CD14-positive monocyte (primary cell): ENCODE measurements at regions not wholly inside any gene's neighbourhood (a gene's known extent, or its start where the extent isn't known, plus 50 kb on each side); places are given as distances from the start of the nearest gene placed in this dataset.

ENCODE experiments used
- DNase-seq, 3 donors: peaks; one replicate each; pipeline ENCODE4 v3.0.0-alpha.2; 2011 to 2022
- H2AFZ ChIP-seq: 2 replicates; pipeline ENCODE4 v1.6.0; 2012; ENCODE audit warnings: mild to moderate bottlenecking, low read depth, low read length, inconsistent platforms; ENCODE audit not compliant: insufficient read depth, poor library complexity, severe bottlenecking
- H3K27ac ChIP-seq, 2 donors: 1 replicate in 1 of 2; 2 replicates in 1 of 2; pipeline ENCODE4 v1.5.1; 2012 to 2013; ENCODE audit warnings: low read length in 2 of 2, control low read depth in 1 of 2, inconsistent platforms in 1 of 2, low read depth in 1 of 2, mild to moderate bottlenecking in 1 of 2
- H3K27me3 ChIP-seq, 2 donors: one replicate each; pipeline versions ENCODE4 v1.6.0 to v1.6.1; 2011 to 2013; ENCODE audit warnings: low read length in 2 of 2; ENCODE audit not compliant: control insufficient read depth in 2 of 2, insufficient read depth in 2 of 2
- H3K36me3 ChIP-seq, 2 donors: replicated peaks in 1 of 2; 1 replicate in 1 of 2; 2 replicates in 1 of 2; pipeline versions ENCODE4 v1.5.1 to v1.6.1; 2012 to 2013; ENCODE audit warnings: low read length in 2 of 2, control low read depth in 1 of 2, inconsistent platforms in 1 of 2, mild to moderate bottlenecking in 1 of 2; ENCODE audit not compliant: insufficient read depth in 2 of 2, control insufficient read depth in 1 of 2
- H3K4me1 ChIP-seq, 2 donors: 1 replicate in 1 of 2; 2 replicates in 1 of 2; pipeline versions ENCODE4 v1.5.1 to v1.6.1; 2012 to 2013; ENCODE audit warnings: low read length in 2 of 2, control low read depth in 1 of 2, inconsistent platforms in 1 of 2, mild to moderate bottlenecking in 1 of 2, moderate library complexity in 1 of 2; ENCODE audit not compliant: insufficient read depth in 2 of 2, control insufficient read depth in 1 of 2
- H3K4me2 ChIP-seq: replicated peaks from 2 replicates; pipeline ENCODE3; 2012; ENCODE audit warnings: low read length, moderate library complexity, mild to moderate bottlenecking; ENCODE audit not compliant: poor library complexity, severe bottlenecking; ENCODE audit errors: extremely low read depth
- H3K4me3 ChIP-seq, 3 experiments: fragments of 200-600 bp in 1 of 3; sonication (generic) in 1 of 3; replicated peaks in 1 of 3; 1 replicate in 2 of 3; 2 replicates in 1 of 3; pipeline ENCODE4 v1.5.1; 2011 to 2013; ENCODE audit warnings: low read length in 3 of 3, mild to moderate bottlenecking in 3 of 3, control low read depth in 2 of 3, low read depth in 2 of 3, inconsistent platforms in 1 of 3, moderate library complexity in 1 of 3
- H3K79me2 ChIP-seq: 2 replicates; pipeline ENCODE4 v1.6.0; 2012; ENCODE audit warnings: mild to moderate bottlenecking, control low read depth, inconsistent platforms, low read length, moderate library complexity; ENCODE audit not compliant: insufficient read depth
- H3K9ac ChIP-seq: 2 replicates; pipeline ENCODE4 v1.6.0; 2017; ENCODE audit warnings: low read length, mild to moderate bottlenecking; ENCODE audit not compliant: insufficient read depth, poor library complexity, severe bottlenecking
- H3K9me3 ChIP-seq, 2 donors: replicated peaks in 1 of 2; 1 replicate in 1 of 2; 2 replicates in 1 of 2; pipeline versions ENCODE4 v1.5.1 to v1.6.1; 2012 to 2013; ENCODE audit warnings: low read length in 2 of 2, control low read depth in 1 of 2; ENCODE audit not compliant: control insufficient read depth in 1 of 2, insufficient read depth in 1 of 2
- H4K20me1 ChIP-seq: 2 replicates; pipeline ENCODE4 v1.6.0; 2012; ENCODE audit warnings: mild to moderate bottlenecking, low read length, control low read depth, moderate library complexity; ENCODE audit not compliant: insufficient read depth
- H3K27ac Mint-ChIP-seq, 7 donors: one replicate each; pipeline ENCODE4 v1.8.0; 2020; ENCODE audit warnings: mild to moderate bottlenecking in 7 of 7, mixed read lengths in 7 of 7, moderate library complexity in 6 of 7, inconsistent platforms in 2 of 7
- H3K27me3 Mint-ChIP-seq, 3 donors: one replicate each; pipeline ENCODE4 v1.8.0; 2021 to 2022; ENCODE audit warnings: low read depth in 3 of 3, mild to moderate bottlenecking in 3 of 3, mixed read lengths in 3 of 3, moderate library complexity in 3 of 3, inconsistent platforms in 1 of 3
- H3K36me3 Mint-ChIP-seq, 2 donors: one replicate each; pipeline ENCODE4 v1.8.0; 2020; ENCODE audit warnings: mixed read lengths in 2 of 2, inconsistent platforms in 1 of 2, mild to moderate bottlenecking in 1 of 2
- H3K4me1 Mint-ChIP-seq: one replicate; pipeline ENCODE4 v1.8.0; 2020; ENCODE audit warnings: mild to moderate bottlenecking, mixed read lengths
- H3K4me3 Mint-ChIP-seq, 2 donors: one replicate each; pipeline ENCODE4 v1.8.0; 2020; ENCODE audit warnings: mild to moderate bottlenecking in 2 of 2, mixed read lengths in 2 of 2, moderate library complexity in 1 of 2
- H3K9me3 Mint-ChIP-seq, 7 donors: one replicate each; pipeline ENCODE4 v1.8.0; 2020 to 2022; ENCODE audit warnings: mixed read lengths in 7 of 7, mild to moderate bottlenecking in 6 of 7, moderate library complexity in 6 of 7, inconsistent platforms in 2 of 7
- WGBS: methylation state at CpG from one replicate; pipeline ENCODE4 v1.1.5; 2013; ENCODE audit warnings: missing lambda C conversion rate; ENCODE audit not compliant: insufficient coverage; 5-methylcytosine and 5-hydroxymethylcytosine counted together
- intact Hi-C, 2 donors: fragments of 100-400 bp; cut with micrococcal nuclease; formaldehyde crosslinking; loops; one replicate each; pipeline versions ENCODE4 v1.15.0 to v1.15.1; 2023
- TF ChIP-seq, protein P1 (sequence below): fragments of 200-600 bp; IDR thresholded peaks from one replicate; pipeline ENCODE4 v1.8.0; 2022; ENCODE audit warnings: antibody characterized with exemption, mild to moderate bottlenecking

- no peaks in the 10 kb centered on the region for H3K27me3 ChIP-seq
- peaks cover 100% of the 10 kb centered on the region in 2 donors for H3K36me3 ChIP-seq
- intact Hi-C loops, result loop anchor here (10.0 kb wide), 1 partner anchor 338 kb away; no protein-coding TSS in a partner anchor
- no peaks in the 10 kb centered on the region for H3K79me2 ChIP-seq
- Mint-ChIP-seq H3K4me1 (no peaks in the 10 kb centered on the region), H3K36me3 (peaks cover 94 to 98% of the 10 kb centered on the region in 2 donors), H3K27ac (no peak overlapping the region), H3K27me3 (peaks cover 0 to 2% (median 0%) of the 10 kb centered on the region in 3 donors), H3K9me3 (peaks cover 0 to 2% (median 0%) of the 10 kb centered on the region in 7 donors), H3K4me3 (no peak overlapping the region)
- H3K4me2 ChIP-seq, result no peak overlapping the region
- no peak overlapping the region for H3K4me3 ChIP-seq
- no peaks in the 10 kb centered on the region for H3K4me1 ChIP-seq
- H3K9me3 ChIP-seq, result no peaks in the 10 kb centered on the region
- peaks cover 39% of the 10 kb centered on the region for H4K20me1 ChIP-seq
- no peak overlapping the region for H3K27ac ChIP-seq
- DNase-seq, result no peak
- H2AFZ ChIP-seq, result no peak overlapping the region
- no peak overlapping the region for H3K9ac ChIP-seq
- no CpG with 5 or more reads among the region's 4 CpGs for WGBS
- TF ChIP-seq, protein P1, sequence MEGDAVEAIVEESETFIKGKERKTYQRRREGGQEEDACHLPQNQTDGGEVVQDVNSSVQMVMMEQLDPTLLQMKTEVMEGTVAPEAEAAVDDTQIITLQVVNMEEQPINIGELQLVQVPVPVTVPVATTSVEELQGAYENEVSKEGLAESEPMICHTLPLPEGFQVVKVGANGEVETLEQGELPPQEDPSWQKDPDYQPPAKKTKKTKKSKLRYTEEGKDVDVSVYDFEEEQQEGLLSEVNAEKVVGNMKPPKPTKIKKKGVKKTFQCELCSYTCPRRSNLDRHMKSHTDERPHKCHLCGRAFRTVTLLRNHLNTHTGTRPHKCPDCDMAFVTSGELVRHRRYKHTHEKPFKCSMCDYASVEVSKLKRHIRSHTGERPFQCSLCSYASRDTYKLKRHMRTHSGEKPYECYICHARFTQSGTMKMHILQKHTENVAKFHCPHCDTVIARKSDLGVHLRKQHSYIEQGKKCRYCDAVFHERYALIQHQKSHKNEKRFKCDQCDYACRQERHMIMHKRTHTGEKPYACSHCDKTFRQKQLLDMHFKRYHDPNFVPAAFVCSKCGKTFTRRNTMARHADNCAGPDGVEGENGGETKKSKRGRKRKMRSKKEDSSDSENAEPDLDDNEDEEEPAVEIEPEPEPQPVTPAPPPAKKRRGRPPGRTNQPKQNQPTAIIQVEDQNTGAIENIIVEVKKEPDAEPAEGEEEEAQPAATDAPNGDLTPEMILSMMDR, result no peak
Observed at GRCh38 chr14:95436354-95436753, 80.1 kb downstream of the SYNE3 start.

GRCh38 chr14:95434121-95434520 is 82.3 kb downstream of the SYNE3 start:
- Mint-ChIP-seq H3K36me3 (peaks cover 92 to 98% of the 10 kb centered on the region in 2 donors), H3K27ac (peak overlapping the region in 1 of 7 donors; percentile 40), H3K4me3 (no peak overlapping the region), H3K9me3 (no peaks in the 10 kb centered on the region), H3K4me1 (no peaks in the 10 kb centered on the region), H3K27me3 (peaks cover 0 to 2% (median 0%) of the 10 kb centered on the region in 3 donors)
- TF ChIP-seq, protein P1, result no peak
- no peaks in the 10 kb centered on the region for H3K9me3 ChIP-seq
- WGBS, result 100% methylated on average over 1 of the region's 1 CpG
- H3K36me3 ChIP-seq, result peaks cover 98 to 100% of the 10 kb centered on the region in 2 donors
- intact Hi-C loops, result loop anchor here (10.0 kb wide), 1 partner anchor 341 kb away; no protein-coding TSS in a partner anchor
- no peak for DNase-seq
- H3K4me1 ChIP-seq, result no peaks in the 10 kb centered on the region
- H3K79me2 ChIP-seq, result no peaks in the 10 kb centered on the region
- H4K20me1 ChIP-seq, result peaks cover 29% of the 10 kb centered on the region
- no peaks in the 10 kb centered on the region for H3K27me3 ChIP-seq
- H2AFZ ChIP-seq, result no peak overlapping the region
- H3K27ac ChIP-seq, result no peak overlapping the region
- H3K9ac ChIP-seq, result no peak overlapping the region
- no peak overlapping the region for H3K4me2 ChIP-seq
- no peak overlapping the region for H3K4me3 ChIP-seq
